ENCODE measurements at regions not wholly inside any gene's neighbourhood (a gene's known extent, or its start where the extent isn't known, plus 50 kb on each side); places are given as distances from the start of the nearest gene placed in this dataset.
A peak's percentile ranks its signal among the peaks of the same experiment; 100 is the strongest.

- no peak for DNase-seq (ENCODE audit: low spot score)
Observed at GRCh38 chr2:186183406-186183805, 302.7 kb upstream of the ZC3H15 start.

- no peak for DNase-seq (ENCODE audit: low spot score)
Observed at GRCh38 chr2:186187854-186188253, 298.2 kb upstream of the ZC3H15 start.

GRCh38 chr2:186189816-186190215 lies 296.2 kb upstream of the ZC3H15 start:
- DNase-seq (ENCODE audit: low spot score), result no peak

- no peak for DNase-seq (ENCODE audit: low spot score)
Observed at GRCh38 chr2:186195696-186196095, 290.4 kb upstream of the ZC3H15 start.

- DNase-seq (ENCODE audit: low spot score), result no peak
Observed at GRCh38 chr2:186197955-186198354, 288.1 kb upstream of the ZC3H15 start.

- no peak for DNase-seq (ENCODE audit: low spot score)
Observed at GRCh38 chr2:186199029-186199428, 287.0 kb upstream of the ZC3H15 start.

- no peak for DNase-seq (ENCODE audit: low spot score)
Observed at GRCh38 chr2:186201371-186201770, 284.7 kb upstream of the ZC3H15 start.

GRCh38 chr2:186205254-186205911 lies 280.7 kb upstream of the ZC3H15 start:
- no peak for DNase-seq (ENCODE audit: low spot score)

GRCh38 chr2:186209532-186209931 lies 276.5 kb upstream of the ZC3H15 start:
- DNase-seq (ENCODE audit: low spot score), result no peak

GRCh38 chr2:186220409-186220808 lies 265.7 kb upstream of the ZC3H15 start:
- no peak for DNase-seq (ENCODE audit: low spot score)

GRCh38 chr2:186229265-186229664 lies 256.8 kb upstream of the ZC3H15 start:
- no peak for DNase-seq (ENCODE audit: low spot score)

GRCh38 chr2:186241874-186242273 lies 244.2 kb upstream of the ZC3H15 start:
- DNase-seq (ENCODE audit: low spot score), result no peak

GRCh38 chr2:186254759-186255158 lies 231.3 kb upstream of the ZC3H15 start:
- DNase-seq (ENCODE audit: low spot score), result no peak

- peak; percentile 51 for DNase-seq (ENCODE audit: low spot score)
Observed at GRCh38 chr2:186255823-186256222, 230.2 kb upstream of the ZC3H15 start.

- DNase-seq (ENCODE audit: low spot score), result peak; percentile 17
Observed at GRCh38 chr2:186256540-186256939, 229.5 kb upstream of the ZC3H15 start.

- DNase-seq (ENCODE audit: low spot score), result no peak
Observed at GRCh38 chr2:186263673-186264250, 222.3 kb upstream of the ZC3H15 start.

- no peak for DNase-seq (ENCODE audit: low spot score)
Observed at GRCh38 chr2:186269536-186269935, 216.5 kb upstream of the ZC3H15 start.

GRCh38 chr2:186273953-186274352 lies 212.1 kb upstream of the ZC3H15 start:
- no peak for DNase-seq (ENCODE audit: low spot score)

GRCh38 chr2:186274936-186275575 lies 211.0 kb upstream of the ZC3H15 start:
- DNase-seq (ENCODE audit: low spot score), result no peak

GRCh38 chr2:186276909-186277308 lies 209.2 kb upstream of the ZC3H15 start:
- no peak for DNase-seq (ENCODE audit: low spot score)

GRCh38 chr2:186281726-186282125 lies 204.3 kb upstream of the ZC3H15 start:
- no peak for DNase-seq (ENCODE audit: low spot score)

GRCh38 chr2:186294248-186294888 lies 191.7 kb upstream of the ZC3H15 start:
- DNase-seq (ENCODE audit: low spot score), result no peak

- DNase-seq (ENCODE audit: low spot score), result no peak
Observed at GRCh38 chr2:186299610-186300009, 186.4 kb upstream of the ZC3H15 start.
